Suppressor macrophage (primary cell): ENCODE measurements at regions not wholly inside any gene's neighbourhood (a gene's known extent, or its start where the extent isn't known, plus 50 kb on each side); places are given as distances from the start of the nearest gene placed in this dataset.
"Not testable (repeated sequence)": the region's sequence is repeated elsewhere in the genome, so short reads cannot be mapped to it uniquely, and the experiment has no call there.

ENCODE experiments used
- DNase-seq, 4 experiments: peaks; one replicate each; pipeline ENCODE4 v3.0.0-alpha.2; 2020 to 2022

DNA sequence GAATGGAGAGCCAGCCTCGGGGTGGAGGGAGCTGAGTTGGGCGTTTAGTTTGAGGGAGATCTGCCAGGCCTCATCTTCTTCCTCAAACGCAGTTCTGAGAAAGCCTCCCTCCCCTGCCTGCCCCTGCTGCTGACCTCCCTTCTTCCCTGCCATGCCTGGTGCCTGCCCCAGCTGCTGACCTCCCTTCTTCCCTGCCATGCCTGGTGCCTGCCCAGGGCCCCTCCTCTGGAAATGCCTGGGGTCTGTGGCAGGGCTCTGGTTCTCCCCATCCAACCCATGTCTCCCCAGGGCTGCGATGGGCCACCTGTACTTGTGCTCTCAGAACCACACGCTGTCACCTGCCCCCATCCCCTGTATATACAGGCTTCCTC lies 114.6 kb downstream of the VEGFA start:
- peak; percentile 26 to 71 (median 64) for DNase-seq

GRCh38 chr6:43883847-43884651 lies 114.0 kb downstream of the VEGFA start:
- DNase-seq = peak; percentile 70 to 85 (median 80)

- DNase-seq = not testable (repeated sequence)
Observed at GRCh38 chr6:43882690-43883448, 112.9 kb downstream of the VEGFA start.

DNA sequence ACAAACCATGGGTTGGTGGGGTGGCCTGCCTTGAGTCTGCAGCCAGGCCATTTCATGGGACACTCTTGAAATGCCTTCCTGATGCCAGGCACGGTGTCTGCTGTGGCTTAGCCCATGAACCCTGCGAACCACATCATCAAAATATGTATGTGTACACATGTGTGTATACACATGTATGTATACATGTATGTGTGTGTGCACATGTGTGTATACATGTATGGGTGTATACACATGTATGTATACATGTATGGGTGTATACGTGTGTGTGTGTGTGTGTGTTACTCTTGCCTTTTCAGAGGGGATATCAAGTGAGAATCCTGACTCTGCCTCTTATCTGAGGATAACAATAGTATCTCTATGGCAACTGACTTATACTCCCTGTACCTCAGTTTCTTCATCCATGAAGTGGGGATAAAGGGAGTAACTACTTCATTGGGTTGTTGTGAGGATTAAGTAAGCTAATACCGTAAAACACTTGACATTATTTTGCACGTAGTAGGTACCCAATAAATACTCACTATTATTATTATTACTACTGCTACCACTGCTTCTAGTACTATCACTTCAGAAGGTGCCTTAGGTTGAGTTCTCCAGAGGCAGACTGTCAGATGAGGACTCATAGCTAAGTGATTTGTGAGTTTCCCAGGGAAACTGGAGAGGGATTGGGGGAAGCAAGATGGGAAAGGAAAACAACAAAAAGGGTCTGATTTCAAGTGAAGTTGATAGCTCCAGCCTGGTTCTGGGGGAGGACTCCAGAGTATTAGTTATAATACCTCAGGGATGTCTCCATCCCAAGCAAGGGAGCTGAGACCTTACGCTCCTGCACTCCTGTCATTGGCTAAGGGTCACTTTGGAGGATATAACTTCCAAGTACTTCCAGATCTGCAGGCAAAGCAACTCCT lies 110.5 kb downstream of the VEGFA start:
- no peak for DNase-seq

DNA sequence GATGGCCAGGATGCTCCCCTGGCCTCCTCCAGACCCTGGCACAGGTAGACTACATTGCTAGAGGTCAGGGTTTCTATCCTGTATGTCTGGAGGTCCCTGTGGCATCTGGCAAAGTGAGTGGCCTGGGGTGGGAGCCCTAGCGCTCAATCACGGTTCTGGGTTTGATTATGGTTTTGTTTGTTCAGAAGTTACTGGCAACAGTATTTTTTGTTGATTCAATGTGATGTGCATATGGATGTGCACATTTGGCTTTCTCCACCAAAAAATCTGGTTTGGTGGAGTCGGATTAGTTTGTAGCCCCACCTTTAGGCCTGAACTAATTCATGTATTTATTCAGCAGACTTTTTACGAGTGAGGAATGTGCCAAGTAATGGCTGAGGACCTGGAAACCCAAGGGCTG lies 109.7 kb downstream of the VEGFA start:
- no peak for DNase-seq

DNA sequence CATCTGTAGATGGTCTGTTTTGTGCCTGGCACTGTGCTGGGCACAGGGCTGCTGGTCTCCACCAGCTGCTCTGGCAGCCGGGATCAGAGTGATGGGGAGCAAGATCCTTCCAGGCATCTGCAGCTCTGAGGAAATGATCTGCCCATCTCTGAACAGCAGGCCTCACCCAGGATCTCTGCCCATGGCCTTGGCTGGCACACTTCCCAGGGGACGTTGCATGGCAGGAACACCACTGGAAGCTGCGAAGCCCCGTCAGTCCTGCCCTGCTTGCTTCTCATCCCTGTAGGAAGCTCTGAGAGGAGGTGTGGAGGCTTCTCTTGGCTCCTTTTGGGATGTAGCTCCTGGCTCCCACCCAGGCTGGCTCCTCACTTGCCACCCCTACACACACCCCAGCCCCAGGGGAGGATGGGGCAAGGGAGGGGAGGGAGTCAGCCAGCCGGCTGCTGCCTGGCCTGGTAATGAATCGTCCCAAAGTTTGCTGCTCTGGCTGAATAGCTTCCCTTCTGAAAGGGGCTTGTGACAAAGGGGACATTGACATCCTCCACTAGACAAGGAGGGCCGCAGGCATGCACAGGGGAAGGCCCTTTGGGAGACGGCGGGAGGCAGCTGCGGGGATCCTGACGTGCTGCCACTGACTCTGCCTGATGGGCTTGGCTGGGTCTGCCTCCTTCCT lies 108.9 kb downstream of the VEGFA start:
- DNase-seq = no peak

- no peak for DNase-seq
Observed at GRCh38 chr6:43878127-43878634, 108.2 kb downstream of the VEGFA start.

GRCh38 chr6:43877463-43878126 lies 107.6 kb downstream of the VEGFA start:
- DNase-seq = no peak

- no peak for DNase-seq
Observed at GRCh38 chr6:43877036-43877435, 107.0 kb downstream of the VEGFA start.

DNA sequence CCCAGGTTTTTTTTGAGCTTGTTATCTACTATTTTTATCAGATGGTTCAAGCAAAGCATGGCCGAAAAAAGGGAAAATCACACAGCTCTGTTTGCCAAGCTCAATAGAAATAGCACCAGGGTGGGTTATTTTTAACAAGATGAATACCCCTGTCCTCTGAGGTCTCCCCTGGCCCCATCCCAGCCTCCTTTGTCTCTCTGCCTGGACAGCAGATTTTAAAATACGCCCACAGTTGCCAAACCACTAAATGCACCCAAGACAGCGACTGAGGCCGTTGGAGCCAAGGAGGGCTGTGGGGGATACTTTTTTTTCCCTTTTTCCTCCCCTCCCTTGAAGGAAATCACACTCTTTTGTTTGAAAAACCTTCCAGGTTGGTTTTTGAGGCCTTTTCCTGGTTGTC lies 106.6 kb downstream of the VEGFA start:
- DNase-seq = no peak

DNA sequence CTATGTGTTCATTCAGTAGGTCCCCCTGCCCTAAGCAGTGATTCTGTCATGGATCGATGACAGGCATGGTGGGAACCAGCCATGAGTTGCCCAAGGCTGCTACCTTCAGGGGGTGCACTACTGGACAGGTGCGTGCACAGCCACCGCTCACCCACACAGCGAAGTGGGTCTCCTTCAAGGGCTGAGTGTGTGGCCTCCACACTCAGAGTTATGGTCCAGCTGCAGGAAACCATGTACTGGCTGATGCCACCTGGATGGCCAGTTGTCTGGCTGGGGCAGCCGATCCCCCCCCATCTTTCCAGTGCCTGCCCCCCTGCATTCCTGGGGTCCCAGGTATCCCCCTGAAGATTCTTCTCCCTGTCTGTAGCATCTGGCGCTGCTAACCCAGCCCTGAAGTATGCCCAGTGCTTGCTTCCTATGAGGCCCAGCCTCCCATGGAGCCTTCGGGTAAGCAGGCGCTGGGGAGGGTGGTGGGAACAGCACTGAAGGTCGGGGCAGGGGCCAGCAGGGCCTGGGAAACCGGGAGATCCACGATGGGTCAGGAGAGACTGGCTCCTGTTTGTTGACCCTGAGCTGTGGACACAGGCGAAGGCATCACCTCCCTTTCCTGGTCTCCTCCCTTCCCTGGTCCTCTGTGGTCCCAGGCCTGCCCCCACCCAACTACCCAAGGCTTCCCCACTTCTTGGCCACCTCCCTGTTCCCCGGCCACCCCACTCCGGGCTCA lies 106.0 kb downstream of the VEGFA start:
- DNase-seq = no peak

DNA sequence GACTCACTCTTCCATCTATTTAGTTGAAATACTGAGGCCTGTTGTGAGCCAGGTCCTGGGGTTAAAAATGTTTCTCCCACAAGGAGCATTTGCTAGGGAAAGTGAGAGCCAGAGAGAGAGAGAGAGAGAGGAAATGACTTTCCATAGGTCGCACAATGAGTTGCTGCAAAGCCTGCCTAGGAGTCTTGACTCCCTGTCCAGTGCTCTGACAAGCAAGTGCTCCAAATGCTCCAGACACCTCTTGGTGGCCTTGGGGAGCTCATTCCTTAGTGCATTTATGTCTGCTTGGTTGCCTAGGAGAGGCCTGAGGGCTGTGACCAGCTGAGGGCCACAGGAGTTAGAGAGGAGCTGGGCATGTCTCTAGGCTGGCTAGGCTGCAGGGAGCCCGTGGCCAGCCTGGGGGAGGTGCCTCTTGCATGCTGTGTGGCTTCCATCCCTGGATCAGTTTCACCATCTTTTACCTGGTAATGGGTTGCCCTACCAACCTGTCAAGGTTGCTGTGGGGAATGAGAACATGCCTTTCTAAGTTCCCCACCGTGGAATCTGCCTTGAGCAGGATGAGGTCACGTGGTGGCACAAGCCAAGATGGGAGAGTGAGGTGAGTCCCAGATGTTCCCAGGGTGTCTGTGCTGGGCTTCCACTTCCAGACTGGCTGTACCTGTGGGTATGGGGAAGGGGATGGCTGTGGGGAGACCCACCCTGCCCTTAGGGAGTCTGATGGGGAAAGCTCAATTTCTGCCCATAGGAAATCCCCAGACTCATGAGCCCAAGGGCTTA lies 105.0 kb downstream of the VEGFA start:
- DNase-seq = no peak

- DNase-seq = no peak
Observed at GRCh38 chr6:43873806-43874714, 104.0 kb downstream of the VEGFA start.

DNA sequence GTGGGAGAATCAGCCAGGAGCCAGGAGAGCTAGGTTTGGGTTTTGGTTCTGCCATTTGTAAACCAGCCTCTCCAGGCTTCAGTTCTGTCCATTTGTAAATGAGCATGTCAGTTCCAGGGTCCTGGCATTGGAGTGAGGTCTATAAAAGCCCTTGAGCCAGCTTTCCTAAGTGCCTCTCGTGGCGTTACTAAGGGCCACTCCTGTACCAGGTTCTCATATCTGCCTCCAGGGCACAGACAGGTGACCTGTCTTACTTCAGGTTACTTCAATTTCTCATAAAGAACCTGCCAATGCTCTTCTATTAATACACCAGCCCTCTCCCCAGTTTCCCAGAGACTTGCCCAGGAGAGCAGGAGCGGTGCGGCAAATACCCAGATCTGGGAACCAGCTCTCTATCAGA lies 101.9 kb downstream of the VEGFA start:
- DNase-seq = no peak

DNA sequence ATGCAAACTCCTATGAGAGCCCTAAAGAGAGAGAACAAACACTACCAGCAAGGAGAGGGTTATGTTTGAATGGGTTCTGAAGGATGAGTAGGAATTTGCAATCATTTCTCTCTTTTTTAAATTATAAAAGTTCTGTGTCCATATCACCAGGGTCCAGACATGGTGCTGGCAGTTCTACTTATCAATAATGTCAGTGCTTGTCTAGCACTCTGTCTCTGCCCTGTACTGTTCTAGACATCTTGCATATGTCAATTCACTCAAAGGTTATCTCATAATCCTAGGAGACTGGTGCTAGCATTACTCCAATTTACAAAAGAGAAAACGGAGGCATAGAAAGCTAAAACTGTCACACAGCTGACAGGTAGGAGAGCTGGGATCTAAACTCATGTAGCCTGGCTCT lies 101.3 kb downstream of the VEGFA start:
- no peak for DNase-seq

GRCh38 chr6:43870660-43871061 lies 100.7 kb downstream of the VEGFA start:
- no peak for DNase-seq

DNA sequence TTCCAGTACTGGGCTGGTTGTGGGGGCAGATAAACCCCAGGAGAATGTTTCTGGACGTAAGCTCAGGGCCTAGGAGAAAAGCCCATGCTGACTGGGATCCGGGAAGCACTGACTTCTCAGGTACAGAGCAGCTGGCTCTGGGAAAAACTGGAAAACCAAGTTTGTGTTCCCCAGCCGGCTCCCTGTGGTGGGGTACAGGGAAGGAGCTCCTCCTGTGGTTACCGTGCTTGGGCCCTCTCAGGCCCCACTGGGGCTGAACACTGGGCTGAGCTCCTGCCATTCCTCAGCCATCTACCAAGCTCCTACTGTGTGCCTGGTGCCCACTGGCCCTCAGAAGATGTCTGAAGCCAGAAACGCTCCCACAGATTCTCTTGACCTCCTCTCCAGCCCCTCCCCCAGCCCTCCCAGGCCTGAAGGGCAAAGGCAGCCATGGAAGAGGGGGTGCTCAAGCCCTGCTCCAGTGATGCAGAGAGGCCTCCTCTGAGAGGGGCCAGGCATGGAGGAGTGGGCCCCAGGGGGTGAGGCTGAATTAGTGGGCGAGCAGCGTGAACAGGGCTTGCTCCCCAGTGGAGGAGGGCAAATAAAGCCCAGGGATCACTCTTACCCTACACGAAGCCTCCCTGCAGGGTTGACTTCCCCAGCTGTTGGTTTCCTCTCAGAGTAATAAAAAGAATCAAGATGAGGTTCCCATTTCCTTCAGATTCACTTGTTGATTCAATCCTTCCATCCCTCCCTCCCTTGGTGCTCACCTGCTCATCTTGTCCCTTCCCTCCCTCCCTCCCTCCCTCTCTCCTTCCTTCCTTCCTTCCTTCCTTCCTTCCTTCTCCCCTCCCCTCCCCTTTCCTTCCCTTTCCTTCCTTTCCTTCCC lies 100.0 kb downstream of the VEGFA start:
- DNase-seq = no peak
